Aorta (tissue), 5 donors: ENCODE measurements at regions not wholly inside any gene's neighbourhood (a gene's known extent, or its start where the extent isn't known, plus 50 kb on each side); places are given as distances from the start of the nearest gene placed in this dataset.

Source experiments
- ATAC-seq: fragments of 200-7000 bp; cut with Tn5 transposase; one replicate; pipeline ENCODE4 v1.9.1; 2022; ENCODE audit warnings: moderate library complexity; ENCODE audit not compliant: low FRiP score
- DNase-seq, 2 donors: peaks; one replicate each; pipeline ENCODE4 v3.0.0-alpha.2; 2020
- H3K27ac ChIP-seq, 2 donors: one replicate each; pipeline ENCODE4 v1.5.1; 2013; ENCODE audit warnings: low read length in 2 of 2, mild to moderate bottlenecking in 2 of 2, moderate library complexity in 2 of 2, control low read depth in 1 of 2, inconsistent platforms in 1 of 2, low read depth in 1 of 2
- H3K27me3 ChIP-seq, 2 donors: one replicate each; pipeline ENCODE4 v1.6.1; 2013; ENCODE audit warnings: control low read depth in 1 of 2, low read length in 1 of 2, mild to moderate bottlenecking in 1 of 2, moderate library complexity in 1 of 2; ENCODE audit not compliant: insufficient read depth in 2 of 2, control insufficient read depth in 1 of 2
- H3K36me3 ChIP-seq, 2 donors: one replicate each; pipeline ENCODE4 v1.6.1; 2013; ENCODE audit warnings: control low read depth in 1 of 2, low read length in 1 of 2, mild to moderate bottlenecking in 1 of 2; ENCODE audit not compliant: insufficient read depth in 2 of 2, control insufficient read depth in 1 of 2
- H3K4me1 ChIP-seq, 2 donors: one replicate each; pipeline ENCODE4 v1.6.1; 2013; ENCODE audit warnings: low read length in 2 of 2, control low read depth in 1 of 2, mild to moderate bottlenecking in 1 of 2, moderate library complexity in 1 of 2; ENCODE audit not compliant: insufficient read depth in 2 of 2, control insufficient read depth in 1 of 2
- H3K4me3 ChIP-seq, 2 donors: one replicate each; pipeline ENCODE4 v1.5.1; 2013; ENCODE audit warnings: low read length in 2 of 2, control low read depth in 1 of 2, mild to moderate bottlenecking in 1 of 2
- H3K9me3 ChIP-seq: one replicate; pipeline ENCODE4 v1.6.1; 2013; ENCODE audit warnings: mild to moderate bottlenecking, low read length; ENCODE audit not compliant: control insufficient read depth
- WGBS, 2 donors: extraction: QIAGEN DNeasy Blood & Tissue Kit; methylation state at CpG; one replicate each; pipeline ENCODE4 v1.1.7; 2013; 5-methylcytosine and 5-hydroxymethylcytosine counted together
- intact Hi-C, 2 donors: fragments of 100-400 bp; cut with DNase I; formaldehyde crosslinking; loops; one replicate each; pipeline versions ENCODE4 v1.14.2 to v1.15.0; 2022
- donor health status: healthy with polysubstance abuse.
- donor health status: Bipolar disorder and iron deficiency.
- donor health status: DM: no; HTN: no; CAD: no.
- donor health status: DM: no; HTN: no; CAD: no.
- donor health status: DM: yes; HTN: yes; CAD: no.

- no peak for ATAC-seq
- Histone ChIP-seq H3K27me3 (no peaks in the 10 kb centered on the region), H3K9me3 (no peaks in the 10 kb centered on the region), H3K4me3 (no peak overlapping the region), H3K27ac (no peak overlapping the region), H3K36me3 (no peaks in the 10 kb centered on the region), H3K4me1 (no peaks in the 10 kb centered on the region)
- intact Hi-C loops: no loop called here
- DNase-seq: no peak
- WGBS, 2 donors: 70 to 78% methylated on average over 2 of the region's 2 CpGs
These were observed 2472.9 kb downstream of the PCDH7 start for GRCh38 chr4:33193109-33193508.

- no peaks in the 10 kb centered on the region for H3K9me3 ChIP-seq
- no peaks in the 10 kb centered on the region for H3K36me3 ChIP-seq
- no peaks in the 10 kb centered on the region for H3K27me3 ChIP-seq
- intact Hi-C loops: no loop called here
- H3K4me3 ChIP-seq: no peak overlapping the region
- DNase-seq: no peak
- ATAC-seq: no peak
- H3K27ac ChIP-seq: no peak overlapping the region
- H3K4me1 ChIP-seq: no peaks in the 10 kb centered on the region
These were observed 2480.2 kb downstream of the PCDH7 start for GRCh38 chr4:33200377-33200776.

GRCh38 chr4:33218238-33218637, 2498.1 kb downstream of the PCDH7 start:
- DNase-seq (no peak), ATAC-seq (no peak)
- Histone ChIP-seq H3K4me3 (no peak overlapping the region), H3K4me1 (no peaks in the 10 kb centered on the region), H3K9me3 (no peaks in the 10 kb centered on the region), H3K27me3 (no peaks in the 10 kb centered on the region), H3K36me3 (no peaks in the 10 kb centered on the region), H3K27ac (no peak overlapping the region)
- WGBS, 2 donors: 50 to 52% methylated on average over 5 of the region's 5 CpGs
- intact Hi-C loops: no loop called here

- WGBS, 2 donors: 71 to 78% methylated on average over 2 of the region's 2 CpGs
These were observed 2506.0 kb downstream of the PCDH7 start for GRCh38 chr4:33226133-33226532.

GRCh38 chr4:33226783-33227182, 2506.6 kb downstream of the PCDH7 start:
- Histone ChIP-seq H3K27ac (no peak overlapping the region), H3K27me3 (no peaks in the 10 kb centered on the region), H3K4me1 (no peaks in the 10 kb centered on the region), H3K36me3 (no peaks in the 10 kb centered on the region), H3K9me3 (no peaks in the 10 kb centered on the region), H3K4me3 (no peak overlapping the region)
- DNase-seq (no peak), ATAC-seq (no peak)
- intact Hi-C loops: no loop called here
- 87 to 96% methylated on average over 1 of the region's 1 CpG for WGBS, 2 donors

More at GRCh38 chr4:33226133-33226532, 2506.0 kb downstream of the PCDH7 start:
- Histone ChIP-seq H3K9me3 (no peaks in the 10 kb centered on the region), H3K27ac (no peak overlapping the region), H3K36me3 (no peaks in the 10 kb centered on the region), H3K27me3 (no peaks in the 10 kb centered on the region), H3K4me3 (no peak overlapping the region), H3K4me1 (no peaks in the 10 kb centered on the region)
- DNase-seq (no peak), ATAC-seq (no peak)
- intact Hi-C loops: no loop called here

GRCh38 chr4:33255094-33255493, 2534.9 kb downstream of the PCDH7 start:
- intact Hi-C loops: no loop called here
- no peak overlapping the region for H3K4me3 ChIP-seq
- H3K27ac ChIP-seq: no peak overlapping the region
- H3K27me3 ChIP-seq: no peaks in the 10 kb centered on the region
- 91 to 93% methylated on average over 10 of the region's 10 CpGs for WGBS, 2 donors
- no peaks in the 10 kb centered on the region for H3K4me1 ChIP-seq
- no peaks in the 10 kb centered on the region for H3K9me3 ChIP-seq
- no peak for ATAC-seq
- H3K36me3 ChIP-seq: no peaks in the 10 kb centered on the region
- DNase-seq: no peak

GRCh38 chr4:33255507-33255906, 2535.3 kb downstream of the PCDH7 start:
- ATAC-seq: no peak
- no peaks in the 10 kb centered on the region for H3K27me3 ChIP-seq
- H3K36me3 ChIP-seq: no peaks in the 10 kb centered on the region
- H3K27ac ChIP-seq: no peak overlapping the region
- no peaks in the 10 kb centered on the region for H3K4me1 ChIP-seq
- intact Hi-C loops: no loop called here
- no peaks in the 10 kb centered on the region for H3K9me3 ChIP-seq
- no peak overlapping the region for H3K4me3 ChIP-seq
- 82 to 88% methylated on average over 6 of the region's 6 CpGs for WGBS, 2 donors
- no peak for DNase-seq

GRCh38 chr4:33262824-33263223, 2542.7 kb downstream of the PCDH7 start:
- no peaks in the 10 kb centered on the region for H3K36me3 ChIP-seq
- no peak overlapping the region for H3K27ac ChIP-seq
- H3K4me3 ChIP-seq: no peak overlapping the region
- no peaks in the 10 kb centered on the region for H3K27me3 ChIP-seq
- H3K4me1 ChIP-seq: no peaks in the 10 kb centered on the region
- intact Hi-C loops: no loop called here
- WGBS, 2 donors: 39 to 63% methylated on average over 2 of the region's 2 CpGs
- no peaks in the 10 kb centered on the region for H3K9me3 ChIP-seq
- no peak for ATAC-seq
- no peak for DNase-seq

GRCh38 chr4:33268776-33269175, 2548.6 kb downstream of the PCDH7 start:
- Histone ChIP-seq H3K4me3 (no peak overlapping the region), H3K4me1 (no peaks in the 10 kb centered on the region), H3K9me3 (peaks cover 3% of the 10 kb centered on the region), H3K27ac (no peak overlapping the region), H3K27me3 (no peaks in the 10 kb centered on the region), H3K36me3 (no peaks in the 10 kb centered on the region)
- no peak for DNase-seq
- intact Hi-C loops: no loop called here
- WGBS, 2 donors: 87 to 89% methylated on average over 5 of the region's 5 CpGs
- ATAC-seq: no peak
